GM23248 (cell line): ENCODE measurements at regions not wholly inside any gene's neighbourhood (a gene's known extent, or its start where the extent isn't known, plus 50 kb on each side); places are given as distances from the start of the nearest gene placed in this dataset.

Experiments
- DNase-seq: peaks from one replicate; pipeline ENCODE4 v3.0.0-alpha.2; 2015
- H2AFZ ChIP-seq: fragments of 200-600 bp; sonication (generic); 2 replicates; pipeline ENCODE4 v1.6.1; 2016; ENCODE audit warnings: antibody characterized with exemption
- H3F3A ChIP-seq: fragments of 200-600 bp; sonication (generic); 2 replicates; pipeline ENCODE4 v1.6.1; 2016; ENCODE audit warnings: mild to moderate bottlenecking, antibody characterized with exemption, mixed run types; ENCODE audit not compliant: insufficient read depth
- H3K27ac ChIP-seq: fragments of 200-600 bp; sonication (generic); 2 replicates; pipeline ENCODE4 v1.5.1; 2016; ENCODE audit warnings: mild to moderate bottlenecking
- H3K27me3 ChIP-seq: fragments of 200-600 bp; sonication (generic); replicated peaks from 2 replicates; pipeline ENCODE4 v1.6.1; 2016; ENCODE audit warnings: mild to moderate bottlenecking; ENCODE audit not compliant: insufficient read depth
- H3K36me3 ChIP-seq: fragments of 200-600 bp; sonication (generic); 2 replicates; pipeline ENCODE4 v1.6.1; 2016; ENCODE audit warnings: low read depth, mild to moderate bottlenecking
- H3K4me1 ChIP-seq: fragments of 200-600 bp; sonication (generic); 2 replicates; pipeline ENCODE4 v1.6.1; 2016; ENCODE audit warnings: mild to moderate bottlenecking; ENCODE audit not compliant: insufficient read depth
- H3K4me2 ChIP-seq: fragments of 200-600 bp; sonication (generic); one replicate; pipeline ENCODE4 v1.6.1; 2016; ENCODE audit warnings: mild to moderate bottlenecking; ENCODE audit not compliant: unreplicated experiment
- H3K4me3 ChIP-seq: fragments of 200-600 bp; sonication (generic); 2 replicates; pipeline ENCODE4 v1.5.1; 2016; ENCODE audit warnings: mild to moderate bottlenecking
- H3K79me2 ChIP-seq: fragments of 200-600 bp; sonication (generic); 2 replicates; pipeline ENCODE4 v1.6.1; 2016; ENCODE audit warnings: mild to moderate bottlenecking; ENCODE audit not compliant: insufficient read depth
- H3K9ac ChIP-seq: fragments of 200-600 bp; sonication (generic); 2 replicates; pipeline ENCODE4 v1.6.1; 2016; ENCODE audit warnings: mild to moderate bottlenecking
- H3K9me2 ChIP-seq: fragments of 200-600 bp; sonication (generic); 2 replicates; pipeline ENCODE4 v1.6.1; 2016; ENCODE audit warnings: mixed run types, mild to moderate bottlenecking, moderate library complexity; ENCODE audit not compliant: insufficient read depth
- H3K9me3 ChIP-seq: fragments of 200-600 bp; sonication (generic); one replicate; pipeline ENCODE4 v1.6.1; 2017; ENCODE audit warnings: low read depth
- H4K20me1 ChIP-seq: fragments of 200-600 bp; sonication (generic); 2 replicates; pipeline ENCODE4 v1.6.0; 2016; ENCODE audit not compliant: insufficient read depth
- EZH2 ChIP-seq: fragments of 200-600 bp; sonication (generic); IDR thresholded peaks from 2 replicates; pipeline ENCODE4 v1.6.1; 2018; ENCODE audit warnings: antibody characterized with exemption, mild to moderate bottlenecking; ENCODE audit not compliant: insufficient read depth, poor library complexity, severe bottlenecking
- EZH2phosphoT487 ChIP-seq: fragments of 200-600 bp; sonication (generic); IDR thresholded peaks from 2 replicates; pipeline ENCODE4 v1.6.1; 2018; ENCODE audit warnings: antibody characterized with exemption, moderate library complexity, mild to moderate bottlenecking, low read depth; ENCODE audit not compliant: insufficient read depth
- WGBS, 2 experiments: methylation state at CpG; one replicate each; pipeline ENCODE4 v1.1.6; 2015 to 2017; ENCODE audit warnings: low lambda C conversion rate in 2 of 2, low coverage in 1 of 2; ENCODE audit errors: missing lambda C conversion rate in 2 of 2; 5-methylcytosine and 5-hydroxymethylcytosine counted together
- in situ Hi-C: fragments of 300-500 bp; cut with MboI; formaldehyde crosslinking; loops from 2 replicates; pipeline ENCODE4 v1.15.0; 2020

DNA sequence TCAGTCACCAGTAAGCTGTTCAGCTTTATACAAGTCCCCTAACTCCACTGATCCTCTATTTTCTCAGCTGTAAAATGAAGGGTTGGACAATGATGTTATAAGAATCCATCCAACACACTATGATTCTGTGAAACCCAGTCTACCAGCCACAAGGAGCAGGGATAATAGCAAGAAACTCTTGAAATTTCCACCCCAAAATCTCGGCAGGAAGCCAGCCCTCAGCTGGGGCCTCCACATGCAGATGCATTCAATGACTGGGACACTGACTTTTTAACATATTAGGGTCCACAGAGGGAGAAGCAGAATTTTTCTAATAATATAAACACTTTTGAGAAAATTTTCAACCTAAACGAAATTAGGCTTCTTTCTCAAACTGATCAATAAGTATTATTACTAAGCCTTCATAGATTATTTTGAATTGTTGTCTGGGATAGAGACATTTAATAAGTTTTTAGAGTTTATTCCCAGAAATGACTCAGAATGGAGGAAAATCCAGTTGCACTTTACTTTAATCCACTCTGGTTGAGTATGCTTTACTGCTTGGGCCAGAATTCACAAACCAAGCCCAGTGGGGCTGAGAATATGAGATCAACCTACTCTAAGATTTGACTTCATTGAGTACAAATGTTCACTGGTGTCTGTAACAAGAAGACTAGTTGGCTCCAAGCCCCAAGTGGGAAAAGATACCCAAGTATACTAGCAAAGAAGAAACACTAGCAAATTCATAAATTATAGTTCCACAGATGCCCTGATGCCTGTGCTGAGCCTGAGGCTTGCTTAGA lies 168.6 kb downstream of the C7orf25 start:
- H3K79me2 ChIP-seq, result no peaks in the 10 kb centered on the region
- H3K27me3 ChIP-seq, result peaks cover 33% of the 10 kb centered on the region
- 7 to 8% methylated on average over 2 of the region's 2 CpGs for WGBS, 2 experiments
- no peak overlapping the region for H2AFZ ChIP-seq
- H3K9me2 ChIP-seq, result no peaks in the 10 kb centered on the region
- no peaks in the 10 kb centered on the region for H3K4me1 ChIP-seq
- no peaks in the 10 kb centered on the region for H3K36me3 ChIP-seq
- TF ChIP-seq EZH2, result no peak
- TF ChIP-seq EZH2phosphoT487, result no peak
- H3K4me3 ChIP-seq, result no peak overlapping the region
- no peaks in the 10 kb centered on the region for H3F3A ChIP-seq
- DNase-seq, result no peak
- in situ Hi-C loops, result no loop called here
- no peak overlapping the region for H3K27ac ChIP-seq
- H3K9me3 ChIP-seq, result no peaks in the 10 kb centered on the region
- no peaks in the 10 kb centered on the region for H4K20me1 ChIP-seq
- no peak overlapping the region for H3K4me2 ChIP-seq
- H3K9ac ChIP-seq, result no peak overlapping the region

DNA sequence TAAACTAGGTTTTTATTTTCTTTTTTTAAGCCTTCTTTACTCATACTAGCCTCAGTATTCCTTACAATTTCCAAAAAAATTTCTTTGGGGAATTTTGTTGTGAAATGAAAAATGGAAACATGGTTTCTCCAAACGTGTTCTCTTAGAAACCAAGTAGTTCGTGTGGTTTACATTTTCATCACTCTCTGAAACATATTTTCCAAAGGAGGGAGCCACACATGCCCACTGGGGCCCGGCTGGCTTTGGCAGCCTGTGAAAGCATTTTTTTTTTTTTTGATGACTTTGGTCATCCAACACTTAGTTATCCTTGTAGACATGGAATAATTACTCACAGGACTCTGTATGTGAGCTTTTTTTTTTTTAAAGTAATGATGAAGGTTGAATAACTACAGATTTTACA lies 169.6 kb downstream of the C7orf25 start:
- no peak for TF ChIP-seq EZH2phosphoT487
- TF ChIP-seq EZH2, result no peak
- H3K9me3 ChIP-seq, result no peaks in the 10 kb centered on the region
- H4K20me1 ChIP-seq, result no peaks in the 10 kb centered on the region
- H2AFZ ChIP-seq, result no peak overlapping the region
- H3K79me2 ChIP-seq, result no peaks in the 10 kb centered on the region
- H3K9ac ChIP-seq, result no peak overlapping the region
- no peak overlapping the region for H3K4me3 ChIP-seq
- H3F3A ChIP-seq, result no peaks in the 10 kb centered on the region
- no peaks in the 10 kb centered on the region for H3K4me1 ChIP-seq
- no peak for DNase-seq
- H3K36me3 ChIP-seq, result no peaks in the 10 kb centered on the region
- no peak overlapping the region for H3K27ac ChIP-seq
- no peaks in the 10 kb centered on the region for H3K9me2 ChIP-seq
- WGBS, 2 experiments, result 2 to 4% methylated on average over 3 of the region's 3 CpGs
- in situ Hi-C loops, result no loop called here
- no peak overlapping the region for H3K4me2 ChIP-seq
- H3K27me3 ChIP-seq, result peaks cover 33% of the 10 kb centered on the region

DNA sequence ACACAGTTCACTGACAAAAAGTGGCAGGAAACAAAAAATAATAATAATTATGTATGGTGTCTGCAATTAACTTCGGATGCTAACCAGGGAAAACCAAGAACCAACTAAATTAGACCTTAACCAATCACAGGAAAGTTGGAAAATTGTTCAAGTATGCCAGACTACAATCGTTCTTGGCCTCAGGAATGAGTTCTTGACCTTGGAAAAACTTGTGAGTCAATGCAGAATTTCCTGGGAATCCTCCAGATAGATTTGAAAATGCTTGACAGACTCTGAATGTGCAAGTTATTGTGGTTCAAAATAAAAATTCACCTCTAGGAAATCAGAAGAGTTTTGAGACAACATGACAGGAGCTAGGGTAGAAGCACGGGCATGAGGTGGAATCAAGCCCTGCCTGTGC lies 171.5 kb downstream of the C7orf25 start:
- in situ Hi-C loops, result no loop called here
- Histone ChIP-seq H3K27me3 (peaks cover 39% of the 10 kb centered on the region), H3K9me3 (no peaks in the 10 kb centered on the region), H3K9ac (no peak overlapping the region), H3K27ac (no peak overlapping the region), H2AFZ (no peak overlapping the region), H3K4me1 (no peaks in the 10 kb centered on the region), H3K36me3 (no peaks in the 10 kb centered on the region), H3F3A (no peaks in the 10 kb centered on the region), H3K4me3 (no peak overlapping the region), H4K20me1 (no peaks in the 10 kb centered on the region), H3K4me2 (no peak overlapping the region), H3K9me2 (no peaks in the 10 kb centered on the region), H3K79me2 (no peaks in the 10 kb centered on the region)
- TF ChIP-seq EZH2 (no peak), EZH2phosphoT487 (no peak)
- DNase-seq, result no peak
- 9% methylated on average over 3 of the region's 3 CpGs for WGBS, 2 experiments

DNA sequence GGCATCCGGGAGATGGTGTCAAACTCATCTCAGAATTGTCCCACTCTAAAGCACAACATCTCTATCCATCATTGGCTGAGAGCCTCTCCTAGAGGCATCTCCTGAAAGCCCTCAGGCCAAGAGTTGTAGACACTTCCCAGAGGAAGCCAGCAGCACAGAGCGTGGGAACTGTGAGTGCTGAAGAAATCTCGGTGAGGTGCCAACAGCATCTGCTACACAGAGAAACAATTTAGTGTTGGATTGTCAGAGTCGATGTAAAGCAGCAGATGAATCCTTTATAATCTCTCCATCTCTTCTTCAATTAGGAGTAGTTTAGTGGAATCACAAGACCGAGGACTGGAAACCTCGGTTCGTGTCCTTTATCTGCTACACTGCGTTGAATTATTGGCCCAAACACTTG lies 172.2 kb downstream of the C7orf25 start:
- no peak overlapping the region for H3K4me3 ChIP-seq
- H3K36me3 ChIP-seq, result no peaks in the 10 kb centered on the region
- H3K4me2 ChIP-seq, result no peak overlapping the region
- no peak overlapping the region for H3K9ac ChIP-seq
- no peak overlapping the region for H2AFZ ChIP-seq
- no peaks in the 10 kb centered on the region for H4K20me1 ChIP-seq
- 4% methylated on average over 8 of the region's 8 CpGs for WGBS, 2 experiments
- H3K9me2 ChIP-seq, result no peaks in the 10 kb centered on the region
- peaks cover 3% of the 10 kb centered on the region; the same call in 1 of the 2 replicates for H3F3A ChIP-seq
- H3K4me1 ChIP-seq, result peaks cover 4% of the 10 kb centered on the region; the same call in 1 of the 2 replicates
- peaks cover 39% of the 10 kb centered on the region for H3K27me3 ChIP-seq
- in situ Hi-C loops, result no loop called here
- H3K27ac ChIP-seq, result no peak overlapping the region
- no peaks in the 10 kb centered on the region for H3K79me2 ChIP-seq
- DNase-seq, result peak; percentile 53
- no peaks in the 10 kb centered on the region for H3K9me3 ChIP-seq
- TF ChIP-seq EZH2phosphoT487 (no peak), EZH2 (no peak)
